Upper lobe of right lung (tissue), 1 donor: ENCODE measurements at regions not wholly inside any gene's neighbourhood (a gene's known extent, or its start where the extent isn't known, plus 50 kb on each side); places are given as distances from the start of the nearest gene placed in this dataset.

Source experiments
- ATAC-seq: fragments of 200-7000 bp; cut with Tn5 transposase; one replicate; pipeline ENCODE4 v1.9.1; 2020; ENCODE audit warnings: mild to moderate bottlenecking, moderate library complexity
- DNase-seq: peaks from one replicate; pipeline ENCODE4 v3.0.0-alpha.2; 2020
- H3K27ac ChIP-seq: fragments of 200-600 bp; one replicate; pipeline ENCODE4 v1.8.0; 2022
- H3K27me3 ChIP-seq: fragments of 200-600 bp; one replicate; pipeline ENCODE4 v1.8.0; 2022; ENCODE audit warnings: mild to moderate bottlenecking
- H3K36me3 ChIP-seq: fragments of 200-600 bp; one replicate; pipeline ENCODE4 v1.8.0; 2022
- H3K4me1 ChIP-seq: fragments of 200-600 bp; one replicate; pipeline ENCODE4 v1.8.0; 2022
- H3K4me3 ChIP-seq: fragments of 200-600 bp; one replicate; pipeline ENCODE4 v1.8.0; 2022; ENCODE audit warnings: mild to moderate bottlenecking
- H3K9me3 ChIP-seq: fragments of 200-600 bp; one replicate; pipeline ENCODE4 v1.8.0; 2022
- CTCF ChIP-seq: fragments of 200-600 bp; IDR thresholded peaks from one replicate; pipeline ENCODE4 v1.8.0; 2022; ENCODE audit warnings: antibody characterized with exemption
- intact Hi-C: fragments of 100-400 bp; cut with DNase I; formaldehyde crosslinking; loops from one replicate; pipeline ENCODE4 v1.11.0; 2022
- donor health status: DM: no; HTN: yes; CAD: no; lungs with severe emphysema.

GRCh38 chr2:120586507-120587278 lies 149.0 kb upstream of the GLI2 start:
- H3K27me3 ChIP-seq: peaks cover 11% of the 10 kb centered on the region
- no peaks in the 10 kb centered on the region for H3K9me3 ChIP-seq
- DNase-seq (peak; percentile 72), ATAC-seq (peak; percentile 65)
- no peak overlapping the region for H3K27ac ChIP-seq
- H3K36me3 ChIP-seq: no peaks in the 10 kb centered on the region
- TF ChIP-seq CTCF: no peak
- H3K4me1 ChIP-seq: peaks cover 6% of the 10 kb centered on the region
- no peak overlapping the region for H3K4me3 ChIP-seq
- intact Hi-C loops: no loop called here

GRCh38 chr2:120587279-120587996 lies 148.2 kb upstream of the GLI2 start:
- H3K36me3 ChIP-seq: no peaks in the 10 kb centered on the region
- ATAC-seq (no peak), DNase-seq (no peak)
- peaks cover 11% of the 10 kb centered on the region for H3K27me3 ChIP-seq
- no peak for TF ChIP-seq CTCF
- H3K4me3 ChIP-seq: no peak overlapping the region
- no peak overlapping the region for H3K27ac ChIP-seq
- peaks cover 6% of the 10 kb centered on the region for H3K4me1 ChIP-seq
- intact Hi-C loops: no loop called here
- H3K9me3 ChIP-seq: no peaks in the 10 kb centered on the region

- Histone ChIP-seq H3K9me3 (no peaks in the 10 kb centered on the region), H3K27me3 (peaks cover 11% of the 10 kb centered on the region), H3K27ac (no peak overlapping the region), H3K36me3 (no peaks in the 10 kb centered on the region), H3K4me3 (no peak overlapping the region), H3K4me1 (peaks cover 6% of the 10 kb centered on the region)
- DNase-seq (no peak), ATAC-seq (no peak)
- intact Hi-C loops: no loop called here
- no peak for TF ChIP-seq CTCF
Observed at GRCh38 chr2:120587997-120588336, 147.7 kb upstream of the GLI2 start.

- ATAC-seq (peak; percentile 71), DNase-seq (no peak)
- no peak overlapping the region for H3K4me3 ChIP-seq
- H3K27me3 ChIP-seq: peaks cover 11% of the 10 kb centered on the region
- no peaks in the 10 kb centered on the region for H3K9me3 ChIP-seq
- no peak overlapping the region for H3K27ac ChIP-seq
- intact Hi-C loops: no loop called here
- H3K4me1 ChIP-seq: peaks cover 8% of the 10 kb centered on the region
- no peaks in the 10 kb centered on the region for H3K36me3 ChIP-seq
- no peak for TF ChIP-seq CTCF
Observed at GRCh38 chr2:120589771-120590608, 145.7 kb upstream of the GLI2 start.

GRCh38 chr2:120590841-120591240 lies 144.8 kb upstream of the GLI2 start:
- no peak for DNase-seq

More at GRCh38 chr2:120590841-120591240, 144.8 kb upstream of the GLI2 start:
- ATAC-seq: no peak
- H3K27me3 ChIP-seq: peaks cover 11% of the 10 kb centered on the region
- no peaks in the 10 kb centered on the region for H3K36me3 ChIP-seq
- H3K4me1 ChIP-seq: peaks cover 11% of the 10 kb centered on the region
- H3K4me3 ChIP-seq: no peak overlapping the region
- no peaks in the 10 kb centered on the region for H3K9me3 ChIP-seq
- no peak overlapping the region for H3K27ac ChIP-seq
- intact Hi-C loops: no loop called here
- no peak for TF ChIP-seq CTCF
